ENCODE measurements at regions not wholly inside any gene's neighbourhood (a gene's known extent, or its start where the extent isn't known, plus 50 kb on each side); places are given as distances from the start of the nearest gene placed in this dataset.

DNA sequence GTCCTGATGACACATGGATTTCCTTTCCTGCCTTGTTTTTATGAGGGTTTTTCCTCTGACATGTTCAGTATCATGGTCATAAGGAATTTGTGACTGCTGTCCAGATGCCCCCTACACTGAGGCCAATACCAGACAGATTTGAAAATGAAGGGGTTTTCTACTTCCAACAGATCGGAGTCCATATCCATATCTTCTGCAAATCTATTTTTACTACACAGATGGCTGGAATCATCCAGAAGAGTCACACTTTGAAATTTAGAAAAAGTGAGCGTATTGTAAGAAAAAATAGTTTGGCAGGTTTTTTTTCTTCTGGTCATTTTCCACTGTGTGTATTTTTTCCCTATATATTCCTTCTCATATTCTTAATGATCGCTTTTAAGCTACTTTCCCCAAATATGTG lies 197.5 kb upstream of the LRRC3B start:
- TF ChIP-seq, protein P1, sequence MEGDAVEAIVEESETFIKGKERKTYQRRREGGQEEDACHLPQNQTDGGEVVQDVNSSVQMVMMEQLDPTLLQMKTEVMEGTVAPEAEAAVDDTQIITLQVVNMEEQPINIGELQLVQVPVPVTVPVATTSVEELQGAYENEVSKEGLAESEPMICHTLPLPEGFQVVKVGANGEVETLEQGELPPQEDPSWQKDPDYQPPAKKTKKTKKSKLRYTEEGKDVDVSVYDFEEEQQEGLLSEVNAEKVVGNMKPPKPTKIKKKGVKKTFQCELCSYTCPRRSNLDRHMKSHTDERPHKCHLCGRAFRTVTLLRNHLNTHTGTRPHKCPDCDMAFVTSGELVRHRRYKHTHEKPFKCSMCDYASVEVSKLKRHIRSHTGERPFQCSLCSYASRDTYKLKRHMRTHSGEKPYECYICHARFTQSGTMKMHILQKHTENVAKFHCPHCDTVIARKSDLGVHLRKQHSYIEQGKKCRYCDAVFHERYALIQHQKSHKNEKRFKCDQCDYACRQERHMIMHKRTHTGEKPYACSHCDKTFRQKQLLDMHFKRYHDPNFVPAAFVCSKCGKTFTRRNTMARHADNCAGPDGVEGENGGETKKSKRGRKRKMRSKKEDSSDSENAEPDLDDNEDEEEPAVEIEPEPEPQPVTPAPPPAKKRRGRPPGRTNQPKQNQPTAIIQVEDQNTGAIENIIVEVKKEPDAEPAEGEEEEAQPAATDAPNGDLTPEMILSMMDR (IDR thresholded peaks at IDR 0.05 in 2 of 3, conservative IDR thresholded peaks at IDR 0.05 in 1 of 3; ENCODE audit: control insufficient read depth in 2 of 3, extremely low read depth in 1 of 3, insufficient read depth in 1 of 3, low read depth in 3 of 3, low read length in 3 of 3): no peak
- TF ChIP-seq CHD1 (IDR thresholded peaks at IDR 0.05; ENCODE audit: low read depth, low read length) (no peak), EZH2 (IDR thresholded peaks at IDR 0.05; ENCODE audit: borderline replicate concordance, control insufficient read depth, low read depth, low read length) (no peak), TAF1 (IDR thresholded peaks at IDR 0.05; ENCODE audit: borderline replicate concordance, low read depth, low read length) (no peak), SUZ12 (IDR thresholded peaks at IDR 0.05; ENCODE audit: unreplicated experiment) (no peak), RAD21 (IDR thresholded peaks at IDR 0.05; ENCODE audit: insufficient read depth, low read depth, low read length) (no peak), POLR2A (IDR thresholded peaks at IDR 0.05; ENCODE audit: low read depth, low read length) (no peak), JUND (IDR thresholded peaks at IDR 0.05; ENCODE audit: low read depth, low read length) (no peak), KLF5 (IDR thresholded peaks at IDR 0.05; ENCODE audit: partially characterized antibody) (no peak), SIN3A (IDR thresholded peaks at IDR 0.05; ENCODE audit: low read depth, low read length) (no peak), EP300 (IDR thresholded peaks at IDR 0.05; ENCODE audit: borderline replicate concordance in 1 of 2, control insufficient read depth in 1 of 2, low read depth in 2 of 2, low read length in 2 of 2) (no peak), TCF3 (IDR thresholded peaks at IDR 0.05; ENCODE audit: borderline replicate concordance, insufficient read depth, low read depth, low read length) (no peak)
- TF ChIP-seq, protein P2, sequence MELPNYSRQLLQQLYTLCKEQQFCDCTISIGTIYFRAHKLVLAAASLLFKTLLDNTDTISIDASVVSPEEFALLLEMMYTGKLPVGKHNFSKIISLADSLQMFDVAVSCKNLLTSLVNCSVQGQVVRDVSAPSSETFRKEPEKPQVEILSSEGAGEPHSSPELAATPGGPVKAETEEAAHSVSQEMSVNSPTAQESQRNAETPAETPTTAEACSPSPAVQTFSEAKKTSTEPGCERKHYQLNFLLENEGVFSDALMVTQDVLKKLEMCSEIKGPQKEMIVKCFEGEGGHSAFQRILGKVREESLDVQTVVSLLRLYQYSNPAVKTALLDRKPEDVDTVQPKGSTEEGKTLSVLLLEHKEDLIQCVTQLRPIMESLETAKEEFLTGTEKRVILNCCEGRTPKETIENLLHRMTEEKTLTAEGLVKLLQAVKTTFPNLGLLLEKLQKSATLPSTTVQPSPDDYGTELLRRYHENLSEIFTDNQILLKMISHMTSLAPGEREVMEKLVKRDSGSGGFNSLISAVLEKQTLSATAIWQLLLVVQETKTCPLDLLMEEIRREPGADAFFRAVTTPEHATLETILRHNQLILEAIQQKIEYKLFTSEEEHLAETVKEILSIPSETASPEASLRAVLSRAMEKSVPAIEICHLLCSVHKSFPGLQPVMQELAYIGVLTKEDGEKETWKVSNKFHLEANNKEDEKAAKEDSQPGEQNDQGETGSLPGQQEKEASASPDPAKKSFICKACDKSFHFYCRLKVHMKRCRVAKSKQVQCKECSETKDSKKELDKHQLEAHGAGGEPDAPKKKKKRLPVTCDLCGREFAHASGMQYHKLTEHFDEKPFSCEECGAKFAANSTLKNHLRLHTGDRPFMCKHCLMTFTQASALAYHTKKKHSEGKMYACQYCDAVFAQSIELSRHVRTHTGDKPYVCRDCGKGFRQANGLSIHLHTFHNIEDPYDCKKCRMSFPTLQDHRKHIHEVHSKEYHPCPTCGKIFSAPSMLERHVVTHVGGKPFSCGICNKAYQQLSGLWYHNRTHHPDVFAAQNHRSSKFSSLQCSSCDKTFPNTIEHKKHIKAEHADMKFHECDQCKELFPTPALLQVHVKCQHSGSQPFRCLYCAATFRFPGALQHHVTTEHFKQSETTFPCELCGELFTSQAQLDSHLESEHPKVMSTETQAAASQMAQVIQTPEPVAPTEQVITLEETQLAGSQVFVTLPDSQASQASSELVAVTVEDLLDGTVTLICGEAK (IDR thresholded peaks at IDR 0.05; ENCODE audit: borderline replicate concordance): no peak
